ENCODE measurements at regions not wholly inside any gene's neighbourhood (a gene's known extent, or its start where the extent isn't known, plus 50 kb on each side); places are given as distances from the start of the nearest gene placed in this dataset.

DNA sequence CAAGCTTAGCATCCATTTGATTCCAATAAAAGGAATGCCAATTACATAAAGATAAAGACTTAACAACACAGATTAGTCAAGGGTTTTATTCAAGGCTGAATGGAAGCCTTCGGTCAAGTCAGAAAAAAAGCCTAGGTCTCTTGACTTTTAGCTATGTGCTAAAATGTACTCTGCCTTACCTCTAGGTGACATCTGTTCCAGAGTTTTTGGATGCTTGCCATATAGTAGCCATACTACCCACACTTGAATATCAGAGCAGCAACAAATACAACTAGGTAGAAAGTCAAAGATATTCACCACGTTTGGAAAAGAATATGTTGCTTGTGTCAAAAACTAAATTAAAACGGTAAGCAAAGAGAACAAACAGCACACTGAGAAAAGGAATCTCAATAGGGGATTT is 484.7 kb downstream of the ELAVL2 start:
- no peak for DNase-seq

DNA sequence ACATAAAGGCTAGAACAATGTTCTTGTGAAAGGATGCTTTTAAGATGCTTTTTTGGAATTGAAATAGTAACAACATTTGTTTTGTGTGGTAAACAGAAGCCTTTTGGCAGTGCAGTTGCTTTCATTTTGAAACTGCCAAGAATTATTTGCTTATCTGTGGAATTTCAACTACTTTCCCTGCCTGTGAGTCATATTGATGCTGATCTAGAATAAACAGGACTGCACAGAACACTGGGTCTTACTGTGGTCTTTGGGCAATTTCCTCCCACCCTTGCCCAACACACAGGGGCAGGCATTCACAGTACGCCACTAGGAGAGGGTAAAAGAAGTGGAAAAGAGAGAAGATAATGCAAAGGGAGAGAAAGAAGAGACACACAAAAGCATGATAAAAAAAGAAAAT is 483.7 kb downstream of the ELAVL2 start:
- DNase-seq: no peak

DNA sequence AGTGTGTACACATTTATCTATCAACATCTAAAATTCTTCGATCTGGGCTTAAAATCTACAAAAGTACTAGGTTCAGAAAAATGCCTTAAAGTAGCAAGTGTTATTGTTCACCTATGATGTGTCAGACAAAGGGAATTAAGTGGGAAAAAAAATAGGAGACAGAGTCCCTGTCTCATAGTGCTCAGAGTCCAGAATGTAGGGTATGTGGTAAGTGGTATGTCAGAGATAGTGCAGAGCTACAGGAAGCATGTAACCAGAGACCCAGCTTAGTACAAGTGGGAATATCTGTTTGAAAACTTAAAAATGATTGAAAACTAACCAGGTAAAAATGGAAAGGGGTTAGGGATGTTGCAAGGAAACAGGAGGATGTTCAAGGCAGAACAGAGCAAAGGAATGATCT is 482.8 kb downstream of the ELAVL2 start:
- no peak for DNase-seq

DNA sequence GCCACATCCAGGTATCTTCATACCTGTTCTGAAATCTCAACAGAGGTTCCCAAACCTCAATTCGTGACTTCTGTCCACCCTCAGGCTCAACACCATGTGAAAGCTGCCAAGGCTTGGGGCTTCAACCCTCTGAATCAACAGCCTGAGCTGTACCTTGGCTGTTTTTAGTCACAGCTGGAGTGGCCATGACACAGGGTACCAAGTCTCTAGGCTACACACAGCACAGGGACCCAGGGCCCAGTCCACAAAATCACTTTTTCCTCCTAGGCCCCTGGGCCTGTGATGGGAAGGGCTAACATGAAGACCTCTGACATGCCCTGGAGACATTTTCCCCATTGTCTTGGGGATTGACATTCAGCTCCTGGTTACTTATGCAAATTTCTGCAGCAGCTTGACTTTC is 464.9 kb downstream of the ELAVL2 start:
- DNase-seq: no peak

DNA sequence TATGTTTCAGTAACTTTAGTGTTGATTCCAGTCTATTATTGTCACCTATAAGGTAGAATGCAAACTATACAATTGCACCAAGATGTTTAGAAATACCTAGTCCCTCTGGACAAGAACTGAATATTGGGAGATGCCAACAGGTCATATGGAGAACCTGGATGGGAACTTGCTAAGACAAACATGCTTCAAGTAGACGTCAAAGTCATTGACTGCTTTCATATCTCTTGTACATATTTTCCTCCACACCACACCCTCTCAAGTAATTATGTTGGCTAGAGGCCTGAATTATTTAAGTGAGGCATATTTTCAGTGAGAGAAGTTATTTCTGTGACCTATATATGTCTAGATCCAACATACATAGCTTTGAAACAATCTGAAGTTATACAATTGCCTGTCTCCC is 453.3 kb downstream of the ELAVL2 start:
- no peak for DNase-seq

DNA sequence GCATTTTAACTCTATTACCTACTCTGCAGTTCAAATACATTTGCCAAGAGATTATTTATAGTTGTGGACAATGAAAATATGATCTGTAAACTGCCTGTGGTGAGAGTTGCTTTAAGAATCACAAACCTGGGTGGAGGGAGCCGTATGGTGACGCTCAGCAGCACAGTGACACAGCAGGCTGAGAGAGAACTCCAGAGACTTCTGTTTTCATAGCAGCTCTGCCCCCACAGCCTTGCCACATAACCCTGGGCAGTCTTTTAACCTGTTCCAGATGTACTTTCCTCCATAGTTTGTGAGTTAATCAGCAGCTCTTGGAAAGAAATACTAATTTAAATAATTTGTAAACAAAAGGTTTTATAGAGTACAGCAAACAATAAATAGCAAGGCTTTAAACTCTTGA is 450.5 kb downstream of the ELAVL2 start:
- no peak for DNase-seq

DNA sequence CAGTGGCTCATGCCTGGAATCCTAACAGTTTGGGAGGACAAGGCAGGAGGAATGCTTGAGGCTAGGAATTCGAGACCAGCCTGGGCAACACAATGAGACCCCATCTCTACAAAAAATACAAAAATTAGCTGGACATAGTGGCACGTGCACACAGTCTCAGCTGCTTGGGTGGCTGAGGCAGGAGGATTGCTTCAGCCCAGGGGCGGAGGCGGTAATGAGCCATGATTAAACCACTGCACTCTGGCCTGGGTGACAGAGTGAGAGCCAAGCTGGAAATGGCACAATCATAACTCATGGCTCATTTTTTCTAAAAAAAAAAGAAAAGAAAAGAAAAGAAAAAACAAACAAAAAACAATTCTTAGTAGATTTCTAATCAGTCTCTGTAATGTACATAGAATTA is 446.2 kb downstream of the ELAVL2 start:
- DNase-seq: no peak

DNA sequence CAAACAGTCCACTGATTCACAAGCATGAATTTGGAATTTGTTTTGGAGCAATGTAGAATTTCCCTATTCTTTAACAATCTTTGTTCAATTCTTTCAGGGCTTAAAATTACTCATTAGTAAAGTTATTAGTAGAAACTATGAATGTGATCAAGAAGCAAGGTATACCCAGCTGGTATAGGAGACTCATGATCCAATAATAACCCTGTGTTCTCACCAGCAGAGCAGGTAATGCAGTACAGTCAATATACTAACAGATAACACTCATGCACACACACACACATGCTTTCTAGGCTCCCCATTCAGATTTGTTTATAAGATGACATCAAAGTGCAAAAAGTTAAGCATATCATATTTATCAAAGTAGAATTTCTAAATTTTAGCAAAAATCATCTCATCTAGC is 445.2 kb downstream of the ELAVL2 start:
- no peak for DNase-seq

DNA sequence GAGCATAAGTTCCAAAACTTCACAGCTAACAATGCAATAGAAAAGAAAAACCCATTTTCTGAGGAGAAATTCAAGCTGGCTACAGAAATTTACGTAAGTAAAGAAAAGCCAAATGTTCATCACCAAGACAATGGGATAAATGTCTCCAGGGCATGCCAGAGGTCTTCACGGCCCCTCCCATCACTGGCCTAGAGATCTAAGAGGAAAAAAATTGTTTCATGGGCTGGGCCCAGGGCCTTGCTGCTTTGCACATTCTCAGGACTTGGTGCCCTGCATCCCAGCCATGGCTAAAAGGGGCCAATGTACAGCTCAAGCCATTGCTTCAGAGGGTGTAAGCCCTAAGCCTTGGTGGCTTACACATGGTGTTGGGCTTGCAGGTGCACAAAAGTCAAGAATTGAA is 443.6 kb downstream of the ELAVL2 start:
- DNase-seq: no peak

DNA sequence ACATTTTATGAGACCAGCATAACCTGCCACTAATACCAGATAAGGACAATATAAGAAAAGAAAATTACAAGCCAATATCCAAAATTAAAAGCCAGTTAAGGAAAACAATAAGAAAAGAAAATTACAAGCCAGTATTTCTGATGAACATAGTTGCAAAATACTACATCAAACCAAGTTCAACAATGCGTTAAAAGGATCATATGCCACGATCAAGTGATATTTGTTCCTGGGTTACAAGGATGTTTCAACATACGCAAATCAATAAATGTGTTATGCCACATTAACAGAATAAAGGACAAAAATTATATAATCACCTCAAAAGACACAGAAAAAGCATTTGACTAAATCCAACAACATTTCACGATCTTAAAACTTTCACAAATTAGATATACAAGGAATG is 431.9 kb downstream of the ELAVL2 start:
- DNase-seq: no peak

DNA sequence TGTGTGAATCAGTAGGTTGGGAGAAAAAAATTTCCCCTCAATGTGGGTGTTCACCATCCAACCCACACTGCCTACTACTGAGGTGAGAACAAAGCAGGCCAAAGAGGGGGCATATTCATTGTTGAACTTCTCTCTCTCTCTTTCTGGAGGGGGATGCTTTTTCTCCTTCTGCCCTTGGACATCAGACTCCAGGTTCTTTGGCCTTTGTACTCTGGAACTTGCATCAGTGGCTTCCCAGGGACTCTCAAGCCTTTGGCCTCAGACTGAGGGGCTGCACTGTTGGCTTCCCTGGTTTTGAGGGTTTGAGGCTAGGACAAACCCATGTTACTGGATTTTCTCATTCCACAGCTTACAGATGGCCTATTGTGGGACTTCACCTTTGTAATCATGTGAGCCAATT is 417.2 kb downstream of the ELAVL2 start:
- no peak for DNase-seq

DNA sequence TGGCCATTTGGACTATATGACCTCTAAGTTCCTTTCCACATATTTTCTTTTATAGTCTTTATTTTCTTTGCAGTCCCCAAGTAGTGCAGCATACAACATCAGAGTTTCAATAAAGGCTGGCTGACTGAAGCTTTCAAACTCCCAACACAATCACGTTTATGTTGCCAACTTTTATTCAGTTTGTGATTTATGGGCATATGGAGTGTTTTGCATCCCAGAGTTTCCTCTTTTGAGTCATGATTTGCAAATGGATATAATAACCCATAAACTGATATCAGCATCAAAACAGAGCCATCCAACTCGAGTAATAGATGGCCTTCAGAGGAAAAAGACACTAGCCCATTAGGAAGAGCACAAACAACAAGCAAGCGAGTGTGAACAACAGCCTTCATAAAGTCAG is 414.0 kb downstream of the ELAVL2 start:
- no peak for DNase-seq

DNA sequence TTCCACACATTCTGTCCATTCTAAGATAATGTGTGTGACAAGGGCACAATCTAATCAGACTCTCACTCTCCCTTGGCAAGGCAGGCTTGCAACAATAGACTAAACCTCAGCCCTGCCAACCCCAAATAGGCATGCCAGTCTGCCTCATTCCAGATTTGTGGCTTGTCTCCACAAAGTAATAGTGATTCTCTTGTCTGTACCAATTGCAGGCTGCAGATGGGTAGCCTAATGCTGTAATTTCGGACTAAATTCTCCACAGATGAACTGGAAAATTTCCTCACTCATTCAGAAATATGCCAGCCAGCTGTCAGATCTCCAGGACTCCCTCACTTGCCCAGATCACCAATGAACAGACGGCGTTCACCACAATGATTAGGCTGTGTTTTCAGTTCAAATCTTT is 413.6 kb downstream of the ELAVL2 start:
- DNase-seq: no peak

DNA sequence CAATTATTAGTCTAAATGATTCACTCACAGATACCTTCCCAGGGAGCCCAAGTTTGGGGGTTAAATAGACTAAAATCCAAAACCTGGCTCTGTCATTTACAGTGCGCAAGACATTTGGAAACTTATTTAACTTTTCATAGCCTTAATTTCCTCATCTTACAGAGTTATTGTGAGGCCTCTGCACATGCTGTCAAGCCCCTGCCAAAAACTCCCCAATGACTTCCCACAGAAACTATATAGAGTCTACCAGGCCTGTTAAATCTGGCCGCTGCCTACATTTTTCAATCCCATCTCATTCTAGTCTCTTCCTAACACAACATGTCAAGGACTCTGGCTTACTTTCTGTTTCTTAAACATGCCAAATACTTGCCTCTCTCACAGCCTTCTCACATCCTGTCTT is 412.5 kb downstream of the ELAVL2 start:
- no peak for DNase-seq

DNA sequence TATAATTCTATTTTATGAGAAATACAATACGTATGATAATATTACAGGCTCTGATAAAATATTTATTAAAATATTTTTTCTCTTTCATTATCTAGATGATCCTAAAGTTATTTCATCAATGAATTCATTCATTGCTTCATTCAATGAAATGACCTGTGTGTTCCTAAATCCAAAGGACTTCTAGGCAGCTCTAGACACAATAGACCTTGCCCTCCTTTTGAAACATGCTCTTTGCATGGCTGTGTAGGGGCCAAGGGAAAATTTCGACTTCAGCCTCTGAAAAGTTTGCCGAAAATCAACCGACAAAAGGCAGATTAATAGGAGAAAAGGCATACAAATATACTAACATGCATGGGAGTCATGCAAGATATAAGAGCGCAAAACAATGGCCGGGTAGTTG is 402.0 kb downstream of the ELAVL2 start:
- no peak for DNase-seq

DNA sequence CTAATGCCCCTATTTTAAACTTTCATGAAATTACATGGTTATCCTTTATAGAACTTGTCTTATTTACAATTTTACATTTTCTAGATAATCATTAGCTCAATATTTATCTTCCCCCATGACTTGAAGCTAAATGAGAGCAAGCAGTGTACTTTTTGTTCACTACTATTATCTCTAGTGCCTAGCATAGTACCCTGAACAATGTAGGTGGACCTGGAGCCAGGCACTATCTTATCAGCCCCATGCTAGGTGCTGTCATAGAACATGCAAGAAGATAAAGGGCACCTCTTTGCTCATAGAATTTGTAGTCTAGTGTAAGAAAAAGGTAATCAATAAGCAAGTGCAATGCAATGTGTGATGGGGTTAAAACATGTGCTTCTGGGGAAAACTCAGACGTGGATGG is 399.9 kb downstream of the ELAVL2 start:
- no peak for DNase-seq

DNA sequence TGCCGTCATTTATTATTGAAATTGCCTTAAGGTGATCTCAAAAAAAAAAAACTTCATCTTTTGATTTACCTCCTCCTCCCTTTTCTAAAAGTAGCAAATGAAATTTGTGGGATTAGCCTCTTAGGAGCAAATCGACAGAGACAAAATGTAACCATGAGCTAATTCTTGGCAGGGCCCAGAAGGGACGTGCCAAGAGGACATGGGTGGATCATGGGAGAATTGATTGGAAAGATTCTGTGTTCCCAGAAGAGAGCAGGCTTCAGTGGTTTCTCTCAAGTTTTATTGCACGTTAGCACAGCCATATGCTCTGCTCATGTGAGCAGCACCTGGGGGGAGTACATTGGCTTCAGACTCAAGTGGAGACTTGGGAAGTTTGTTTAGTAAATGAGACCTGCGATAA is 394.6 kb downstream of the ELAVL2 start:
- no peak for DNase-seq

DNA sequence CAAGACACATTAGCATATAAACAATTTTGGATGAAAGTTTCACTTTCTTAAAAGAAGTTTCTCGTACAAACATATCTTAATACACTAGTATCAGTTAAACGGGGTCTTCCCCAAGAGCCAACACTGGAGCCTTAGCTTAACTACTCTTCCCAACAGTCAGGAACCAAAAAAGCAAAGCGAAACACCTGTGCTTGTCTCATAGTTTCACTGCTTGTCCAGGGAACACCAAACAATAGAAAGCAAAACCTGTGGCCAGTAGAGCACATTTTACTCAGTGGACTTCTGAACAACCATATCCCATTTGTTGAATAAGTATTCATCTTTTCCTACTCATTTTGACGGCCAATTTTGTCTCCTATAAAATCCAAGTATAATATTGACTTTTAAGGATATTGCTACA is 391.4 kb downstream of the ELAVL2 start:
- no peak for DNase-seq

DNA sequence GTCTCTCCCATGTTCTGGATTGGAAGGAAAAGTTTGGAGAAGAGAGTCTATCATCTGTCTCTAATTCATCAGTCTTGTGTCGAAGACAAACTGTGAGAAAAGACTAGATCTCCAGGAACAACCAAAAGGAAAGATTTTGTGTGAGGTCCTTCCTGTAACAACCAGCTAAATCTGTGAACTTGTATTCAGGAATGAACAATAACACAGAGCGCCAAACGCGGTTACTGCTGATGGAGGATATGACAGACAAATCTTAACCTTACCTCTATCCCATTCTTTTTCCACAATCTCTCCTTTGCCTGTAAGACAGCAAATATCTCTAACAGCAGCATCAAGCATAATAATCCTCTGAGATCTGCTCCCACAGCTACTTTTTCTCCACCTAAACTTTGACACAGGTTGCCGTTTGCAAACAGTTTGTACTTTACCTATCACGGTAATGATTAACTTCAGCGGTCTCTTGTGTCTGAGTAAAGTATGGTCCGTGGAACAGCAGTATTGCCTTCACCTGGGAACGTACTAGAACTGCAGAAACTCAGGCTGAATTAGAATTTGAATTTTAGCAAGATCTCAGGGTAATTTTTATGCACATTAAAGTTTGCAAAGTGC is 387.6 kb downstream of the ELAVL2 start:
- no peak for DNase-seq

DNA sequence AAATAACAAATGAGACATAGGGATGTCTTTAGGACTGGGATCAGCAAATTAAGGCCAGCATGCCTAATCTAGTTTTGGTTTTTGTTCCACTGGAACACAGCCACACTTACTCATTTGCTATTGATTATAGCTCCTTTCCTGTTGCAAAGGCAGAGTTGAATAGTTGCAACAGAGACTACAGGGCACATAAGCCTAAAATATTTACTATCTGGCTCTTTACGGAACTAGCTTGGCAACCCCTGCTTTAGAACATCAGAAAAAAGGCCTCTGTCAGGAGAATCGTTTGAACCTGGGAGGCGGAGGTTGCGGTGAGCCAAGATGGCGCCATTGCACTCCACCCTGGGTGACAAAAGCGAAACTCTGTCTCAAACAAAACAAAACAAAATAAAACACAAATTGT is 384.8 kb downstream of the ELAVL2 start:
- no peak for DNase-seq

DNA sequence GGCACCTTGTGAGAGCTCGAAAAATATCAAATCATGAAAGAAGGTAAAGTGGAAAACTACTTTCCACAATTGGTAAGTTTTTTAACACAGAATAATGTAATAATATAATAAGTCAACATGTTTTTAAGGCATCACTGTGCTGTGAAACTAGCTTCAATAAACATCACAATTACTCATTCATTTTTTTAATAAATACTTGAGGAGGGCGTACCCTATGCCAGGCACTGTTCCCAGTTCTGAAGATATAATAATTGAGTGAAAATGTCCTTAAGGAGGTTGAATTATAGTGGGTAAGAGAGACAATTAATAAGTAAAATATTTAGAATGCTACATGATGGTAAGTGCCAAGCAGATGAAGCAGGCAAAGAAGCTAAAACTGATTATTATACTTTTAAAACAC is 381.4 kb downstream of the ELAVL2 start:
- DNase-seq: no peak

DNA sequence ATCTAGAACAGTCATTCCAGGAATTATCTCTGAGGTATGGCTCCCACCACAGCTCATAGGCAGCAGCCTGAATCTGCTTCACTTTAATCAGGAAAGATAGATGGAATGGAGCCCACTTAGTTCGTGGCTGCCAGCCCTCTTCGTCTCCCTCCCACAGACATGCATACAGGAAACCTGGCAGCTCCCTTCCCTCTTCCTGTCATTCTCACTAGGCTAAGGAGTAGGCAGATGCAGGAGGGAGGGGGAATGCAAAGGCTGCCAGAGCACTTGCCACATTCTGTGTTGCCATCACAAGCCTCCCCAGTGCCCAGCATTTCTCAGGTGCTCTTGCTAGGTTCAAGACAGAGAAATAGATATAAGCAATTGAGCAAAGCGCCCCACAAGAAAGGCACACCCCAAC is 378.9 kb downstream of the ELAVL2 start:
- DNase-seq: no peak

DNA sequence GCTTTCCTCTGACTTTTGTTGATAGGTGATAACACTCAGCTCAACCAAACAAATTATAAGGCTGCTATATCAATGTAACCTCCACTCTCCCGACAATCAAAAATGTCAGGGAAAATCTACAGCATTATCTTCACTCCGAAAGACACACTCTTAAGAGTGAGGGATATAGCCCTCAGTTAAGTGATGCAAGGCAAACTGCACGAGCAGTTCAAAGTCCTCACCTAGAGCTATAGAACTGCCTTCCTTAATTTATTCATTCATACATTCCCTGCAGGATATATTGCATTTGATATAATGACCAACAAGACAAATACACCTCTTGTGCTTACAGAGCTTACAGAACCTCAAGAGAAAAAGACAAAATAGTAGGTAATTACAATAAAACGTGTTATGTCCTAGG is 378.1 kb downstream of the ELAVL2 start:
- no peak for DNase-seq

DNA sequence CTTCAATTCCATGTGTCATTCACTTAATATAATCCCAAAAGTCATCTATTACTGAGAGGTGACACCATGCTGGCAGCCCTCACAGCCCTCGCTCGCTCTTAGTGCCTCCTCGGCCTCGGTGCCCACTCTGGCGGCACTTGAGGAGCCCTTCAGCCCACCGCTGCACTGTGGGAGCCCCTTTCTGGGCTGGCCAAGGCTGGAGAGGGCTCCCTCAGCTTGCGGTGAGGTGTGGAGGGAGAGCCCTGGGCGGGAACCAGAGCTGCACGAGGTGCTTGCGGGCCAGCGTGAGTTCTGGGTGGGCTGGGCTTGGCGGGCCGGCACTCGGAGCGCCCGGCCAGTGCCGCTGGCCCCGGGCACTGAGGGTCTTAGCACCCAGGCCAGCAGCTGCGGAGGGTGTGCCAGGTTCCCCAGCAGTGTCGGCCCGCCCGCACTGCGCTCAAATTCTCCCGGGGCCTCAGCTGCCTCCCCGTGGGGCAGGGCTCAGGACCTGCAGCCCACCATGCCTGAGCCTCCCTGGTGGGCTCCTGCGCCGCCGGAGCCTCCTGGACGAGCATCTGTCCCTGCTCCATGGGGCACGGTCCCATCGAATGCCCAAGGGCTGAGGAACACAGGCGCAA is 374.1 kb downstream of the ELAVL2 start:
- DNase-seq: no peak

DNA sequence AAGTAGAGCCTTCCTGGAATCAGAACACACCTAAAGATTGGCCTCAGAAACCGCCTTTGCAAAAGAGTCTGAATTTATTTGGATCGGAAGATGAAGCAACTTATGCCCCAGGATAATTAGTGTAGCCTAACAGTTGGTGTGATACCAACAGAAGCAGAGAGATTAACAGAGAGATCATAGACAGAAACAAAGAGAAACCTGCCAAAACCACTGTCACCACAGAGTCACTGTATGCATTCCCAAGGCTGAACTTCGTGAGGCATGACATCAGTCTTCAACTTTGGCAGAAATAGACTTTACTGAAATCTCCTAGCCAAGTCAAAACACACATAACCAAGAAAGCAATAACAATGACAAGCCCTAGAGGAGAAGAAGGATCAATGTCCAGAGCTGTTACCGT is 361.8 kb downstream of the ELAVL2 start:
- DNase-seq: no peak

DNA sequence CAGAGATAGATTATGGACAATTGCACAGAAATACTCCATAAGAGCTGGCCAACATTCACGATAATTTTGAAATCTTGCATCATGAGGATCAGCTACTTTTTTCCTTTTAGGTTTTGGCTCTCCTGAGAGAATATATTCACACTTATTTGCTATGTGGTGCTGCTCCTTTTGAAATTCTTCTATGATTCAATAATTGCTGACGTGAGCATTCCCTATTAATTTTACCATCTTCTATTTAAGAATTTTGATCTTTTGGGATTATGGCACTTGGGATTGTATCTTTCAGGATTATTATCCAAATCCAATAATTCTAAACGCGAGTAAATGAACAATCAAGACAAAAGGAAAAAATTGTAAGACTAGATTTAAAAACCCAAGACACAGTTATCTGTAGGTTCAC is 358.8 kb downstream of the ELAVL2 start:
- DNase-seq: no peak

Data from hematopoietic multipotent progenitor cell treated with erythropoietin and hydrocortisone succinate and interleukin-3 and kit ligand, for 8 days (in vitro differentiated cells).